Gastroesophageal sphincter (tissue), 4 donors: ENCODE measurements at regions not wholly inside any gene's neighbourhood (a gene's known extent, or its start where the extent isn't known, plus 50 kb on each side); places are given as distances from the start of the nearest gene placed in this dataset.

Experiments
- ATAC-seq: fragments of 150-250 bp; one replicate; pipeline ENCODE4 v1.9.1; 2016; ENCODE audit warnings: mild to moderate bottlenecking, moderate library complexity
- H3K27ac ChIP-seq, 4 donors: fragments of 200-600 bp; sonication (generic) in 3 of 4; 1 replicate in 3 of 4; 2 replicates in 1 of 4; pipeline ENCODE4 v1.5.1; 2016 to 2019
- H3K27me3 ChIP-seq: fragments of 200-600 bp; sonication (generic); one replicate; pipeline ENCODE4 v1.5.1; 2019
- H3K36me3 ChIP-seq, 2 donors: fragments of 200-600 bp; sonication (generic); one replicate each; pipeline ENCODE4 v1.5.1; 2019; ENCODE audit warnings: control low read depth in 1 of 2
- H3K4me1 ChIP-seq, 3 donors: fragments of 200-600 bp; sonication (generic); 1 replicate in 2 of 3; 2 replicates in 1 of 3; pipeline ENCODE4 v1.5.1; 2016 to 2019; ENCODE audit warnings: control low read depth in 2 of 3
- H3K4me3 ChIP-seq, 2 donors: fragments of 200-600 bp; sonication (generic); one replicate each; pipeline ENCODE4 v1.5.1; 2019; ENCODE audit warnings: mild to moderate bottlenecking in 1 of 2, moderate library complexity in 1 of 2
- H3K9me3 ChIP-seq, 3 donors: fragments of 200-600 bp; sonication (generic); one replicate each; pipeline ENCODE4 v1.5.1; 2017 to 2019; ENCODE audit warnings: control low read depth in 2 of 3
- EP300 ChIP-seq: sonication (generic); formaldehyde crosslinking; IDR thresholded peaks from one replicate; pipeline ENCODE4 v1.6.1; 2017; ENCODE audit warnings: antibody characterized with exemption, mild to moderate bottlenecking
- POLR2A ChIP-seq, 2 donors: fragments of 450-650 bp; IDR thresholded peaks; one replicate each; pipeline ENCODE4 v1.6.1; 2017; ENCODE audit warnings: antibody characterized with exemption in 2 of 2, mild to moderate bottlenecking in 2 of 2, moderate library complexity in 1 of 2
- POLR2AphosphoS5 ChIP-seq: sonication (generic); formaldehyde crosslinking; IDR thresholded peaks from one replicate; pipeline ENCODE4 v1.6.1; 2017; ENCODE audit warnings: antibody characterized with exemption
- WGBS, 2 donors: methylation state at CpG; one replicate each; pipeline ENCODE4 v1.1.5; 2018; ENCODE audit warnings: low coverage in 1 of 2; 5-methylcytosine and 5-hydroxymethylcytosine counted together
- TF ChIP-seq, protein P1 (sequence below), 4 experiments: fragments of 200-600 bp in 2 of 4; fragments of 450-650 bp in 2 of 4; sonication (generic) in 1 of 4; IDR thresholded peaks; one replicate each; pipeline ENCODE4 v1.5.1; 2017 to 2019; ENCODE audit warnings: antibody characterized with exemption in 4 of 4, mild to moderate bottlenecking in 2 of 4, moderate library complexity in 2 of 4

DNA sequence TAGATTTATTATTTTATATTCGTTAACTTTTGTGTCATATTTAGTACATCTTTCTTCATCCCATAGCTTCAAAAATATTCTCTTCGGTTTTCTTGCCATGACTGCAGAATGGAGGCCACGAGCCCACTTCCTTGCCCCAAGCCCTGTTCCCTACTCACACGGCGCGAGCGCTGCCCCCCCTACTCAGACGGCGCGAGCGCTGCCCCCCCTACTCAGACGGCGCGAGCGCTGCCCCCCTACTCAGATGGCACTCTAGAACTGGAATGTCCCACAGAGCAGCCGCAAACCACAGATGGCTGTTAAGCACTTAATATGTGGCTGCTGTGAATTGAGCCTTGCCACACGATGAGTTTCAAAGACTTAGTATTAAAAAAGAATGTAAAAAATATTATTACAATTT, 102.2 kb upstream of the PEG3 start:
- H3K4me1 ChIP-seq = no peaks in the 10 kb centered on the region
- no peaks in the 10 kb centered on the region for H3K9me3 ChIP-seq
- no peak for TF ChIP-seq EP300
- TF ChIP-seq, protein P1, sequence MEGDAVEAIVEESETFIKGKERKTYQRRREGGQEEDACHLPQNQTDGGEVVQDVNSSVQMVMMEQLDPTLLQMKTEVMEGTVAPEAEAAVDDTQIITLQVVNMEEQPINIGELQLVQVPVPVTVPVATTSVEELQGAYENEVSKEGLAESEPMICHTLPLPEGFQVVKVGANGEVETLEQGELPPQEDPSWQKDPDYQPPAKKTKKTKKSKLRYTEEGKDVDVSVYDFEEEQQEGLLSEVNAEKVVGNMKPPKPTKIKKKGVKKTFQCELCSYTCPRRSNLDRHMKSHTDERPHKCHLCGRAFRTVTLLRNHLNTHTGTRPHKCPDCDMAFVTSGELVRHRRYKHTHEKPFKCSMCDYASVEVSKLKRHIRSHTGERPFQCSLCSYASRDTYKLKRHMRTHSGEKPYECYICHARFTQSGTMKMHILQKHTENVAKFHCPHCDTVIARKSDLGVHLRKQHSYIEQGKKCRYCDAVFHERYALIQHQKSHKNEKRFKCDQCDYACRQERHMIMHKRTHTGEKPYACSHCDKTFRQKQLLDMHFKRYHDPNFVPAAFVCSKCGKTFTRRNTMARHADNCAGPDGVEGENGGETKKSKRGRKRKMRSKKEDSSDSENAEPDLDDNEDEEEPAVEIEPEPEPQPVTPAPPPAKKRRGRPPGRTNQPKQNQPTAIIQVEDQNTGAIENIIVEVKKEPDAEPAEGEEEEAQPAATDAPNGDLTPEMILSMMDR (IDR thresholded peaks at IDR 0.05) = no peak
- no peak overlapping the region for H3K4me3 ChIP-seq
- H3K27ac ChIP-seq = no peak overlapping the region
- no peaks in the 10 kb centered on the region for H3K36me3 ChIP-seq
- peaks cover 67% of the 10 kb centered on the region for H3K27me3 ChIP-seq
- 29 to 48% methylated on average over 1 to 5 of the region's 17 CpGs for WGBS, 2 donors
- ATAC-seq = peak; percentile 73

DNA sequence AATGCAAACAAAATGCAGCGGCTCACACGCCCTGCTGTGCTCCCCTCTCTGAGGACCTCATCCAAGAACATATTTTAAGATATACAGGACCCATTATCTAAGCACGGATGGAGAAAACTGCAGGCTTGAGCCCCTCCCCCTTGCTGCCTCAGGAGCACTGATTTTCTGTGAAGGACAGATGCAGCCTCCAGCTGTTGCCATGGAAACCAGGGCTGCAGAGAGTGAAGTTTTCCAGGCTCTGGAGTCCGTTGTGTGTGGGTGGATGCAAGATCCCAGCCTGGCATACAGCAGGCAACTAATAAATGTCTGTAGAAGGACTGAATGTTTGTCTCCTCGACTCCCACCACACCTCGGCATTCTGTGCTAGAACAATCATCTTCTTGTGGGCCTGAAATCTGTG, 105.6 kb upstream of the PEG3 start:
- Histone ChIP-seq H3K36me3 (no peaks in the 10 kb centered on the region), H3K27ac (no peak overlapping the region), H3K4me3 (no peak overlapping the region), H3K27me3 (peaks cover 54% of the 10 kb centered on the region), H3K4me1 (no peaks in the 10 kb centered on the region), H3K9me3 (no peaks in the 10 kb centered on the region)
- WGBS, 2 donors = 24 to 29% methylated on average over 4 of the region's 6 CpGs
- no peak for ATAC-seq
- TF ChIP-seq EP300 (no peak), POLR2AphosphoS5 (no peak), POLR2A (IDR thresholded peaks at IDR 0.05) (no peak)
- TF ChIP-seq, protein P1 (IDR thresholded peaks at IDR 0.05) = no peak

DNA sequence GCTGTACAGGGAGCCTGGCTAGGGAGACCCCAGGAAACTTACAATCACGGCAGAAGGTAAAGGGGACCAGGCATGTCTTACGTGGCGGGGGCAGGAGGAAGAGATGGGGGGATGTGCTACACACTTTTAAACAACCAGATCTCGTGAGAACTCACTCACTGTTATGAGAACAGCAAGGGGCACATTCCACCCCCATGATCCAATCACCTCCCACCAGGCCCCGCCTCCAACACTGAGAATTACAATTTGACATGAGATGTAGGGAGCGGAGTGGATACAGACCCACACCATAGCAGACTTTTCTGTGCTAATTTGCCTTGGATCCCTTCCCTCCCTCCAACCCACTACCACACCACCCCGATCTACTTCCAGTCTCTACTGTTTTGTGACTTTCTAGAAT, 106.7 kb upstream of the PEG3 start:
- no peaks in the 10 kb centered on the region for H3K36me3 ChIP-seq
- no peak overlapping the region for H3K27ac ChIP-seq
- H3K4me1 ChIP-seq = no peaks in the 10 kb centered on the region
- WGBS, 2 donors = 74 to 84% methylated on average over 4 to 7 of the region's 7 CpGs
- H3K27me3 ChIP-seq = peaks cover 49% of the 10 kb centered on the region
- ATAC-seq = no peak
- H3K4me3 ChIP-seq = no peak overlapping the region
- H3K9me3 ChIP-seq = peaks cover 0 to 6% (median 0%) of the 10 kb centered on the region in 3 donors
- TF ChIP-seq, protein P1 (IDR thresholded peaks at IDR 0.05) = no peak
- TF ChIP-seq POLR2AphosphoS5 (no peak), EP300 (no peak), POLR2A (IDR thresholded peaks at IDR 0.05) (no peak)

DNA sequence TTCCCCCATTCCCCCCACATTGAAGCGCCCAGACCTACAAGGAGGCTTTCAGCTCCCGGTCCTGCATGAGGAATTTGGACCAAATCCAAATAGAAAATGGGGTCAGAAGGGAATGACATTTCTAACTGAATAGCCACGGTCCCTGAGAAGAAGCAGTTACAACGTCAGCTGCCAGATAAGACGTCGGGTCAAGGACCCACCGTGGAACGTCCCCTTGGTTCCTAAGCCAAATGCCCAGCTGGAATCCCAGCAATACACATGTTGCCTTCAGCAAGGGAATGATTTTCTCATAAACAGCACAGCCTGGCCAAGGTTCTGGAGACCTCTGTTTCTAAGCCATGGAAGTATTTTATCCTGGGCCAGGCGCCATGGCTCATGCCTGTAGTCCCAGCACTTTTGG, 109.1 kb upstream of the PEG3 start:
- Histone ChIP-seq H3K36me3 (no peaks in the 10 kb centered on the region), H3K9me3 (peaks cover 0 to 10% (median 0%) of the 10 kb centered on the region in 3 donors), H3K27ac (no peak overlapping the region), H3K4me3 (no peak overlapping the region), H3K4me1 (no peaks in the 10 kb centered on the region), H3K27me3 (peaks cover 27% of the 10 kb centered on the region)
- 12% methylated on average over 7 of the region's 9 CpGs; no CpG with 5 or more reads in 1 of the 2 donors for WGBS, 2 donors
- no peak for ATAC-seq
- TF ChIP-seq POLR2A (IDR thresholded peaks at IDR 0.05) (no peak), EP300 (no peak), POLR2AphosphoS5 (no peak)
- TF ChIP-seq, protein P1 (IDR thresholded peaks at IDR 0.05) = no peak

DNA sequence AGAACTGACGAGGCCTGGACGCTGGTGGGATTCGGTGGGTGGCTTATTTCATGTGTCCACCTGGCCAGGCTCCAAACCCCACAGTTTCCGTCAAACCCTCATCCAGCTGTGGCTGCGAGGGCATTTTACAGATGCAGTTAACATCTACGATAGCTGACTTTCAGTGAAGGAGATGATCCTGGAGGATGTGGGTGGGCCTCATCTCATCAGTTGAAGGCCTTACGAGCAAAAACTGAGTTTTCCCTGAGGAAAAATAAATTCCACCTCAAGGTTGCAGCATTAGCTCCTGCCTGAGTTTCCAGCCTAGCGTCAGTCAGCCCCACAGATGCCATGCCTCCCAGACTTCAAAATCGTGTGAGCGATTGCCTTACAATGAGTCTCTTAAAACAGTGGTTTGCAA, 111.1 kb upstream of the PEG3 start:
- no peak overlapping the region for H3K27ac ChIP-seq
- ATAC-seq = no peak
- H3K9me3 ChIP-seq = peaks cover 0 to 10% (median 0%) of the 10 kb centered on the region in 3 donors
- TF ChIP-seq POLR2AphosphoS5 = no peak
- TF ChIP-seq, protein P1 (IDR thresholded peaks at IDR 0.05) = no peak
- TF ChIP-seq EP300 = no peak
- no peak for TF ChIP-seq POLR2A (IDR thresholded peaks at IDR 0.05)
- peaks cover 33% of the 10 kb centered on the region for H3K27me3 ChIP-seq
- WGBS, 2 donors = 90 to 93% methylated on average over 5 to 6 of the region's 10 CpGs
- H3K36me3 ChIP-seq = no peaks in the 10 kb centered on the region
- no peak overlapping the region for H3K4me3 ChIP-seq
- H3K4me1 ChIP-seq = no peaks in the 10 kb centered on the region
